Mesenteric fat pad (tissue), 1 donor: ENCODE measurements at regions not wholly inside any gene's neighbourhood (a gene's known extent, or its start where the extent isn't known, plus 50 kb on each side); places are given as distances from the start of the nearest gene placed in this dataset.

Experiments
- DNase-seq: peaks from one replicate; pipeline ENCODE4 v3.0.0-alpha.2; 2020; ENCODE audit warnings: low spot score
- donor health status: DM: yes; HTN: yes; CAD: no.

GRCh38 chr12:17810399-17810798, 279.6 kb downstream of the RERGL start:
- DNase-seq = no peak

GRCh38 chr12:17809206-17809605, 280.8 kb downstream of the RERGL start:
- no peak for DNase-seq

GRCh38 chr12:17802657-17803641, 287.0 kb downstream of the RERGL start:
- DNase-seq = no peak

- DNase-seq = no peak
Measured at GRCh38 chr12:17793854-17794253, 296.1 kb downstream of the RERGL start.

GRCh38 chr12:17778242-17778641, 311.8 kb downstream of the RERGL start:
- no peak for DNase-seq

- no peak for DNase-seq
Measured at GRCh38 chr12:17763366-17763765, 326.6 kb downstream of the RERGL start.

- DNase-seq = peak; percentile 79
Measured at GRCh38 chr12:17759982-17760381, 330.0 kb downstream of the RERGL start.
